ENCODE measurements at regions not wholly inside any gene's neighbourhood (a gene's known extent, or its start where the extent isn't known, plus 50 kb on each side); places are given as distances from the start of the nearest gene placed in this dataset.

DNA sequence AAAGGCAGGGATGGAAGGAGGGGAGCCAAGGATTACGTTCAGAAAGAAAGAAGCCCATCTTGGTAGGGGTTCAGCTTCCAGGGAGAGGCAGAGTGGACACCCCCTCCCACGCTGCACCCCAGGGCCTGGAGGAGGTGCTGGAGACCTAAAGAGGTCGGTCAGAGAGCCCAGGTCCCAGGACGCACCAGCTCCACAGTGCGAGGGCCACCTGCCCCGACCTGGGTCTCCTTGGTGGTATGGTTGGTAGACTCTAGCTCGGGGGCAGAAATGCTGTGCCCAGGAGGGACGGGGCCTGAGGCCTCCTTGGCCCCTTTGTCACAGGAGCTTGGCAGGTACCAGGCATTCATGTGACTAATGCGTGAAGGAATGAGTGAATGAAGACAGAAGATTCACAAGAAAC, 87.1 kb upstream of the RAB6C start:
- DNase-seq (ENCODE audit: low read depth in 4 of 4, low spot score in 3 of 4), result no peak

DNA sequence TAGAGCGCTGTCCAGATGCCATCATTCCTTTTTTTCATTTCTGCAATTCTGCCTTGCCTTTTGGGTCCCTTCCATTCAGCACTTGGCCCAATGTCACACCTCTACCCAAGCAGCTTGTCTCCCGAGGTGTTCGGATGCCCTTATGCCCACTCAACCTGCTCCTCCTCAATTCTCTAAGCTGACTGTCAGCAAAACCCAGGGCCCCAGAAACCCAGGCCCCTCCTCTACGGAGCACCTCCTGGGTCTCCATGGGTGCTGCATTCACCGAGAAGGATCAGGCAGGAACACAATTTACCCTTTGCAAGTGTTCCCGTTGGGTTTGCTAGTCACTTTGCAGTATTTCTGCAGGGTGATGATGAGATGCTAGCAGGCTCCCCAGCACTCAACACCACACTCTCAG, 86.7 kb upstream of the RAB6C start:
- DNase-seq (ENCODE audit: low read depth in 4 of 4, low spot score in 3 of 4), result no peak

DNA sequence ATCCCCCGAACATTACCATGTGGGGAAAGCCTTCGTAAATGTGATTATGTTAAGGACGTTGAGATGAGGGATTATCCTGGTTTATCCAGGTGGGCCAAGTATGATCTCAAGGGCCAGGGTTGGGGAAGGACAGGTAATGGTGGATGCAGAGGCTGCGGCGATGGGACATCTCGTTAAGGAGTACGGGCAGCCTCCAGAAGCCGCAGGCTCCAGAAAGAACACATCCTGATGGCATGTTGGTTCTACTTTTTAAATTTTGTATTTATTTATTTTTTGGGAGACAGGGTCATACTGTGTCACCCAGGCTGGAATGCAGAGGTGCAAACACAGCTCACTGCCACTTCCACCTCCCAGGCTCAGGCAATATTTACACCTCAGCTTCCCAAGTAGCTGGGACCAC, 86.2 kb upstream of the RAB6C start:
- DNase-seq (ENCODE audit: low read depth in 4 of 4, low spot score in 3 of 4), result no peak

DNA sequence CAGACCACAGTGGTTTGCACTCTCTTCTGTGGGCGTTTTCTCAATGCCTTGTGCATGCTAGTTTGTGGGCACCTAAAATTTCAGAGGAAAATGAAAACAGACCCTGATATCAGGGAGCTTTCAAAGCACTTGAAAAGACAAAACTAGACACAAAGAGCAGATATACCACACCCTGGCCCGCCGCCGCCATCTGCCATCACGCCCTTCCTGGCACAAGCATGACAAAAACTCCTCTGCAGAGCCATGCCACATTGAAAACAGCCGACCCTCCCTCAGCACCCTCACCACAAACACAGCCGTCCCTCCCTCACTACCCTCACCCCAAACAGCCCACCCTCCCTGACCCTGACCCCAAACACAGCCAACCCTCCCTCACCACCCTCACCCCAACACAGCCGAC, 84.8 kb upstream of the RAB6C start:
- no peak for DNase-seq (ENCODE audit: low read depth in 4 of 4, low spot score in 3 of 4)

DNA sequence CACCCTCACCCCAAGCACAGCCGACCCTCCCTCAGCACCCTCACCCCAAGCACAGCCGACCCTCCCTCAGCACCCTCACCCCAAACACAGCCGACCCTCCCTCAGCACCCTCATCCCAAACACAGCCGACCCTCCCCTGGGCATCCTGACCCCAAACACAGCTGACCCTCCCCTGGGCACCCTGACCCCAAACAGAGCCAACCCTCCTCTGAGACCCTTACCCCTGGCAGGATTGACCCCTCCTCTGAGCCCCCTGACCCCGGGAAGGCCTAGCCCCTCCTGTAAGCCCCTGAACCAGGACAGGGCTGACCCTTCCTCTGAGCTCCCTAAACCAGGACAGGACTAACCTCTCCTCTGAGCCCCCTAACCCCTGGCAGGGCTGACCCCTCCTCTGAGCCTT, 84.4 kb upstream of the RAB6C start:
- no peak for DNase-seq (ENCODE audit: low read depth in 4 of 4, low spot score in 3 of 4)

DNA sequence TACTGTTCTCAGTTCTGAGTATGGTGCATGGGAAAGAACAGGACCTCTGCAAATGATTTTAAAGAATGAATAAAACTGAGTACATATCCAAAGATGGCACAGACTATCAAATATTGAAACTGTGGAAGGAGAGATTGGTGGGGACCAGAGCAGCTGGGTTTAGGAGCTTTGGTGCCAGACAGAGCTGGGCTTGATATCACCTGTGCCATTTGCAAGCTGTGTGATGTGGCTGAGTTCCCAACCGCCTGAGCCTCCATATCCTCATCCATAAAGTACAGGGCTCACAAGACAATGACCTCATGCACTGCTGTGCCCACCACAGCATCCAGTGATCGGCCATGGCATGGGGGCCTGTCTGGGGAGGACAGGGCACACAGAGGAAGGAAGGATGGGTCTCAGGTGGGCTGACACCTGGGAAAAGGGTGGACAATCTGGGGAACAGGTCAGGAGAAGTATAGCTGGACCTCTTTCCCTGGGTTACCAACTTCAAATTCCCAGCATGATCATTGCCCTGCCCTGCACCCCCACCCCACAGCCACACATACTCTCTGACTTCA, 83.9 kb upstream of the RAB6C start:
- no peak for DNase-seq (ENCODE audit: low read depth in 4 of 4, low spot score in 3 of 4)

DNA sequence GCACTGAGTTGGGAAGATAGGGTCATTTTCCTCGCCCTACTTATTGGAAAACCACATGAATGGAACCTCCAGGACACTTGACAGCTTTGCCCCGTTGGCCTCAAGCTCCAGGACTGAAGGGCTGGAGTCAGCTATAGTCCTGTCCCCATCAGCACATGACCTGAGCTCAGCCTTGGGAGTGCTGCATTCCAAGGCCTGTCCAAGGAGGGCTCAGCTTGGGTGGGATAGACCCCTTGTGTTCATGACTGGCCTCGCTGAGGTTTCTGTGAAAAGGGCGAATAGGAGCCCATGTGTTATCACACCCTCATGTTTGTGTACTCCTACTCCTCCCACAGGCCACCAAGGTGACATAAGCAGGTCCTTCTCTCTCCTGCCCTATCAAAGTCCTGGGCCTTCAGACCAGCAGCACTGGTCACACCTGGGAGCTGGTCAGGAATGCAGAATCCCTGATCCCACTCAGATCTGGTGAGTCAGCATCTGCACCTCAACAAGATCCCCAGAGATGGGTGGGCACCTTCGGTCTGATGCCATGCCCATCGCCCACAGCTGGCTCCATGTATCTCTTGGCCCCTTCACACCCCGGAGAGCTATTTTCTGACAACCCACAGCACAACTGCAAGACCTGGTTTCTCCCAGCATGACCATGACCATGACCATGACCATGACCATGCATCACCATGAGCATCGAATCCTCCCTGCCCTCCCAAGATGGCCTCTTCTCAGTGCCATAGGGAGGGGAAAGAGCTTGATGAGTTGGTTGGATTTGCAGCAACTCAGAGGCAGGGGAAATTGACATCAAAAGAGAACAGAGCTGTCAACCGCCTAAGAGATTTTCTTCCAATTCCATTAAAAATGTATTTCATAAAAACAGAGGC, 83.0 kb upstream of the RAB6C start:
- no peak for DNase-seq (ENCODE audit: low read depth in 4 of 4, low spot score in 3 of 4)

DNA sequence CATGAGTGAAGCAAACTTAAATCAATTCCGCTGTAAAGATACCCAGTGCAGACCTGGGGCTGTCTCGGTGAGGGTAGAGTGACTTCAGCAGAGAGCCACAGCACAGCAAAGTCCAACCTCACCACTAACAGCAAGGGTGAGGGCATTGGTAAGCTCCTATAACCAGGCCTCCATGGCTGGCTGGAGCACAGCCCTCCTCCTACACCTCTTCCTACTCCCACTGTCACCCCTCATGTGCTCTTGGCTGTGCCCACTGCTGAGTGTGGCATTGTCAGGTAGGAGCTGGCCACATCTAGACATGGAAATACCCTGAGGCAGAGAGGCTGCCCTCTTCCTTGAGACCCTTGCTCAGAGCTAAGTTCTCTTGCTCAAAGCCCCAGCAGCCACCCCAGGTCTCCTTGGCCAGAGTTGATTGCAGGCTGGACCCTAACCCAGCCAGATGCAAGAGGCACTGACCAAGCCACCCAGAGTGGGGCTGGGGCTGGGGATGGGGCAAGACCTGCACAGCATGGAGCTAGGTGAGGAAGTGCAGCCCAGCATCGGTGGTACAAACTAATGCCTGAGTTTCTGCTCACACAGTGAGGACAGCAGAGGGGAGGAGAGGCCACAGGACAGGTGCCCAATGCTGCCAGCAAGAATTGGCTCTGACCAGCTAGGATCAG, 77.6 kb upstream of the RAB6C start:
- no peak for DNase-seq (ENCODE audit: low read depth in 4 of 4, low spot score in 3 of 4)

DNA sequence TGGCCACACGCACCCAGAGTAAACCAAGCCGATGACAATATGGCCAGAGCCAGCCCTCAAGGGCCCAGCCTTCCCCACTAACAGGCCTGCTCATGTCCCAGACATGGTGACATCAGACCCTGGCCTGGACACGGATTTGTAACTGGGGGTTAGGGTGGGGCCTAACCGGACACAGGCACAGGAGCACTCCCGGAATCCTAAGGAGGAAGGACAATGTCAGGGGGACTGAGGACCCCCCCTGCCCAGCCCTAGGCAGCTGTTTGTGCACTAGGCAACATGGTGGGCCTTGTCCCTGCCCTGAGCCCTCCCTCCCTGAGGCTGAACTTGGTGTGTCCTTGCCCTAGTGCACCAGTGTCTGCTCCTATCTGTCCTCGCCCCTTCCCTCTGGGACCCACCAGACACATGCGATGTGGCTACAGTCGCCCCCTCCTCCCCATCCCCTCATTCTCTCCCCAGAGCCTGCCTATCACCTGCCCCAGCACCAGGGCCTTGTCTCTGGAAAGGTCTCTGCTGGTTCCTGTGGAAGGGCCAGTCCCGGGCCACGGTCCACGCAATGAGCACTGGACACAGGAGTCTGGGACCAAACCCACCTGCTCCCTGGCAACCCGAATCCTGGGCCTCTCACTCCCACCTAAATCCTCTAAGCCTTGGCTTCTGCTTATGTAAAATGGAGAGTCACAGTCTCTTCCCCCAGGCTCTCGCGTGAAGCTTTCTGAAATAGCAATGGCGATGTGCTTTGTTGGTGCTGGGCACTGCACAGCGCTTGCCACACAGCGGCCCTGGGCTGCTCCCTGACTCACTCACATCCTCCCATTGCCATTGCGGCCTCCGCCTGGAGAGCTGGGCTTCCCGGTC, 76.5 kb upstream of the RAB6C start:
- no peak for DNase-seq (ENCODE audit: low read depth in 4 of 4, low spot score in 3 of 4)

DNA sequence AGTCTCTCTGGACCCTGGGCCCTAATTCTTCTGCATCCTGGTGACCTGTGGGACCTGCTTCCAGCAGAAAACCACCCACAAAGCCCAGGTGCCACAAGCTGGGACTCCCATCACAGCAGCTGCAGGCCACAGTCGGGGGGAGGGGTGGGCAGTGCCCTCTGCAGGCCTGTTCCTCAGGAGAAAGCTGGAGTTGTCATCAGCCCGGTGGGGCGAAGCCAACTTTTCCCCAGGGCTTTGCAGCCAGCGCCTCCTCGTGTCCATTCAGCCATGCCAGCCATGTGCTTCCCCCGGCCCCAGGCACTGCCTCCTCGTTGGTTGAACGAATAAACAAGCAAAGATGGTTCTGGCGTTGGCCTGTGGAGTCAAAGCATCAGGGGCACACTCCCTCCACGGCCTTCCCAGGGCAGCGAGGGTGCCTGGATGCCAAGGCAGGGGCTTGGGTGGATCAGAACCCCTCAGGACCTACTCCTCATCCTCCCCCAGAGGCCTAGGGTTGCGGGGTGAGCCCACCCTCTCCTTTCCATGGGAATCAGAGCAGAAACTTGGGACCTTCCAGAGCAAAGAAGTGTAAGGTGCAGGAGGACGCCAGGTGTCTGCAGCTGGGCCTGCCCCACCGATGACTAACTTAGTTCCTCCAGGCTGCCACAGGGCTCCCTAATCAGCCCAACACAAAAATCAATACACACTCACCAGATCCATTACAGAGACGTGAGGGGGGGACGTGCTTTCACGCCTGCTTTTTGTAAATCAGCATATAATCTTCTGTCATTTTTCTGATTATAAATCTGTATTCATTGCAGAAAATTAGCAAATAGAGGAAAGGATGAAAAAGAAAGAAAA, 75.7 kb upstream of the RAB6C start:
- no peak for DNase-seq (ENCODE audit: low read depth in 4 of 4, low spot score in 3 of 4)

DNA sequence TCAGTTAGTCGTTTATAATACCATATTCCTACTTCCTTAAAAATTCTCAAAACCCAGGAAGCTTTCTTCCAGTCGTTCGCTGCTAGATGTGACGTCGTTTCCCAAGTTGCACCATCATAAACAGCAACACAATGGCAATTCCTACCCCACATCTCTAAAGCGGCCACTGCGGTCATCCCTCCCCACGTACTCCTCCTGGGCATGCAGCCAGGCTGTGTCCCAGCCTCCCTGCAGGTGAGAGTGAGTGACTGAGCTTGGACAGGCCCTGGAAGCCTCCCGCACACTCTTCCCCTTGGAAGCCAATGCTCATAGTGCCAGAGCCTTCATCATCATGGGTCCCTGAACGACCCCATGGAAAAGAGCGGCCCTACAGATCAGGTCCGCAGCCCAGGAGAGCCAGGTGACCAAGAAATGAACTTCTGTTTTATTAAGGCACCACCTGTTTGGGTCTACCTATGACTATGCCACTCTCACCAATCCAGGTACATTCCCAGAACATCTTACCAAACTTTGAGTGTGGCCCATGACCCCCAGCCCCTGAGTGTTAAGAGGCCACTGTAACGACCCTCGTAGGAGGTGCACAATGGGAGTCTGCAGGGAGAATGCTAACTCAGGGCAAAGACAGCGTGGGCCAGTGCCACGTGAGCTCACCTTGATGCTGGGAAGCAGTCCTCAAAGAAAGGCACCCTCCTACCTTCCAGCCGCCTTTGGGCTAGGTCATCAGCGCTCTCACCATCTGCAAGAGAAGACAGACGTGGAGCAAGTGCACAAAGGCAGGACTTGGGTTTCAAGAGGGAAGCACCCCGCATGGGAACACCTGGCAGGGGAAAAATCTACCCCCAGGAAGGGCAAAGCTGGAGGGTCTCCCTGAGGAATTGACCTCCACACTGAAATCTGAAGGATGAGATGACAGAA, 74.7 kb upstream of the RAB6C start:
- DNase-seq (ENCODE audit: low read depth in 4 of 4, low spot score in 3 of 4), result no peak

DNA sequence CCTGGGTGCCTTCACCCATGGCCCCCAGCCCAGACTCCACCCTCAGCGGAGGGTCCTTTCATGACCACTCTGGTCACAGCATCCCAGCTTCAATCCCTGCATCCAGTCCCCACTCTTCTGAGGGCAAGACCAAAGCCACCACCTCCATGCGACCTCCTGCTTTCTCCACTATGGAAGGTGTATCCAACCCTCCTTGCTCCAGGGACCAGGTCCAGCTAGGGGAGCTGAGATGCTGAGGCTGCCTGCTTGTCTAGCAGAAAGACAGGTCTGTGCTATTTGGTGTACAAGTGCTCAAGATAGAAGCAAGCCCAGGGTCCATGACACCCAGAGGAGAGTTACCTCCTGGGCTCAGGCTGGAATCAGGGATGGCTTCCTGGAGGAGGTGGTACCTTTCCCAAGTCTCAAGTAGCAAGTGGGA, 73.8 kb upstream of the RAB6C start:
- no peak for DNase-seq (ENCODE audit: low read depth in 4 of 4, low spot score in 3 of 4)

DNA sequence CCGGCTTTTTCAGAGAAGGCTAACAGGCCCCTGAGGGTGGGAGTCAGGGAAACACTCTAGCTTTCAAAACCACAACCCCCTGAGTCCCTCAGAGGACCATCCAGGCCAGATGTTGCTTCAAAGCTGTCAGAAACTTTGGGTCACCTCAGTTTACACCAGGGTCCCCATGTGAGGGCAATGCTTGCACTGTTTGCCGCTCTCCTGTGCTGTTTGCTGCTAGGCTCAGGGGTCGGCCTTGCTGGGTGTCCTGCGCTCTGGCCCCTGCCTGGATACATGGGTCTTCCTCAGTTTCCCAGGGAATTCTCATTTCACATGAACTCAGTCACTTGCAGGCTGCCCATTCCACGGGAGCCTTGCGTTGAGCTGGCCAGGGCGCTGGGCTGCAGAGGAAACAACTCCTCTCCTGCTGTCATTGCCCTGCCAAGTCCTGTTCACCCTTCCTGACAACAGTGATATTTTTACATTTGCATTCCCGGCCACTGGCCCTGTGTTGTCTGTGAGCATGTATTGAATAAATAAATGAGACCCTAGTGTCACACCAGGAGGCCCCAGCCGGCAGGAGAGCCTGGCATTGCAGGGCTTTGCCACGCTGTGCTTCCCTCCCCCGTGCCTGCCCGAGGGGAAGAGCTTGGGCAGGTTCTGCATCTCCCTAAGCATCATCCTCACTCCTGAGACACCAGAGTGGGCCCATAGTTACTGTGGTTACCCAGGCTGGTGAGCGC, 73.2 kb upstream of the RAB6C start:
- DNase-seq (ENCODE audit: low read depth in 4 of 4, low spot score in 3 of 4), result no peak

DNA sequence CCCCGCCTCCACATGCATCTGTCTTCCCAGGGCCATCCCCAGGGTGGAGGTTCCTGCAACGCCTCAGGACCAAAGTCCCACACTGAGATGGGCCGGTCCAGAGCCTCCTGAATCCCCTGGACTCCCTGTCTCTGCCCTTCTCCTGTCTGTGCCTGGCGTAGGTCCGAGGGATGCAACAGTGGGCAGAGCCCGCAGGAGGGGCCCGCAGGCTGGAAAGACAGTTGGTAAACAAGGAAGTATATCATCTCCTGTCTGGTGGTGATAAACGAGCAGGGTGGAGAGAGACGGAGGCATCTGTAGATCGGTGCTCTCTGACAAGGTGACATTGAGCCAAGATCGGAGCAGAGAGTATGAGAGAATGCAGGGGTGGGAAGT, 72.6 kb upstream of the RAB6C start:
- DNase-seq (ENCODE audit: low read depth in 4 of 4, low spot score in 3 of 4), result no peak

DNA sequence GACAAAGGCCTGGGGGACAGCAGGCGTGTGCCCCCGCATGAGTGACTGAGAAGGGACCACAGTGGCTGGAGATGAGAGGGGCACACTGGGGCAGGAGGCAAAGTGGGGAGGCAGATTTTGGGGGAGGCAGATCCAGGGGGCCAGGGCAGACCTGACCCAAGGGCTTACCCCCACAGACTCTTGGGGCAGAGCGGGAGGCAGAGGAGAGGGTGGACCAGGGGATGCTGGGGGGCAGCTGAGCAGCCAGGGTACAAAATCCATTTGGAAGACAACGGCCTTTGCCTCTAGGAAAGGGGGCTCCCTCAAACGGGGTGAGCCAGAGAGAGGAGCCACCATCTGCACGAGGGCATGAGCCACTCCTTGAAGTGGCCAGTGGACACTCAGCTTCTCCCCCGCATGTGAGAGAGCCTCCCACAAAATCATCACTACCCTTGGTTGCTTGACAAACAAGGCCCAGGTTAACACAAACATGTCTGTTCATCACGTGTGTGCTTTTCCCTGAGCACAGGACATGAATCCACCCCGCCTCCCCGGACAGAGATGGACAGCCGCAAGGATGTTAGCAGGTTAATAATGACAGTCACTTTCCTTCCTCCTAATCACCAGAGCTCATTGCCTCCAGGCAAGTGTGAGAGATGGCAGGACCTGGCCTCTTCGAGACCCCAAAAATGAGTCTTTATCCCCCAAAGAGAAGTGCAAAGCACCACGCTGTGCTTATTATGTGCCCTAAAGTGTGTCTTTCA, 72.0 kb upstream of the RAB6C start:
- DNase-seq (ENCODE audit: low read depth in 4 of 4, low spot score in 3 of 4), result no peak

DNA sequence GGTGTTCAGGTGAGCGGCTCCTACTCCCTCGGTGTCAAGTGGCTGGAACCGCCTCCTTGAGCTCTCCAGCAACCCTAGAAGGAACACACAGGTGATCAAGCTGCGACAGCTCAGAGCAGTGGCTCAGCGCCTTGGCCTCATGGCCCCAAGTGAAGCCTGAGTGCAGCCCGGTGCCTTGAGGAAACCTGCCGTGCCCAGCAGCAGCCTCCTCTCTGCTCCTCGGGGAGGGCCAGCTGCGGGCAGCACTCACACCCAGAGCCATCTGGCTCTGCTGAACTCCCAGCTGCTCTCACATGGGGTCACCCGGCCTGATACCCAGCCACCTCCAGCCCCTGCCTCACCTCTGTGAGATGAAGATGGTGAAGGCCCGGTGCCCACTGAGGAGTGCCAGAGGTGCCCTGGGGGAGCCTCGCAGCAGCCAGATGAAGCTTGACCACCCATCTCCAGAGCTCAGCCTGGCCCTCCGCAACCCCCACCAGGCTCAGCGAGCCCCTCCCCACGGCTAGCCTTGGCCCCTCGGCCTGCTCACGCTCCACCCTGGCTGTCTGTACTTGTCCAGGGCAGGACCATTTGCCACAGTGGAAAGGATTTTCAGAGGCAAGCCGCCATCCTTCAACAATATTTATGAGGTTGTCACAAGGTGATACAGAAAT, 70.6 kb upstream of the RAB6C start:
- DNase-seq (ENCODE audit: low read depth in 4 of 4, low spot score in 3 of 4), result no peak

DNA sequence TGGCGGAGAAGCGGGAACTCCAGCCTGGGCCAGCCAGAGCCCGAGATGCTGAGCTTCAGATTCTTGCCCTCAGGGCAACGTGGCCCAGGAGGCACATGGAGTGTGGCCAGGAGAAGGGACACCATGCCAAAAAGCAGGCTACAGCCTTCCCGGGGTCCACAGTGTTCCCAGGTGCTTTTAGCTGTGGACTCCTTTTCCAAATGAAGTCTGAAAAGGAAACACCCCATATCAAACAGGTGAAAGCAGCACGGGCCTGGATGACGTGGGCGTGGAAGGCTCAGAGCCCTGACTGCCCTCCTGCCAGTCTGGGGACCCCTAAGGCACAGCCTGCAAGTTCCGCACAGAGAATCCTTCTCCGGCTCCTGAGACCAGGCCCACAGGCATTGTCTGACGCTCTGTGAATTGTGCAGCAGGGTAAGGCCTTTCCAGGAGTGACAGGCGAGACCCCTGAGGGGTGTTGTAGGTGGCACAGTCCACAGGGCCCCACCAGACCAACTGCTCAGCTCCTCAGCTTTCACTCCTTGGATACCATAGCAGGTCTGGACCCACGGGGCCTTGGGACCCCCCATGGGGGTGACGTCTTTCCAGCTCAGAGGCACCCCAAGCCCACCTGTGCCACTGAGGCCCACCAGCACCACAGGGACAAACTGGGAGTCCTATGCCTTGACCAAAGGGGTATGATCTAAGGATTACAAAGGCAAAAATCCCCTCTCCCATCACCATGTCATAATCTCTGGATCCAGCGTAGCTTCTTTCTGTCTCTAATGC, 69.6 kb upstream of the RAB6C start:
- no peak for DNase-seq (ENCODE audit: low read depth in 4 of 4, low spot score in 3 of 4)
